K562 (cell line): ENCODE measurements at regions not wholly inside any gene's neighbourhood (a gene's known extent, or its start where the extent isn't known, plus 50 kb on each side); places are given as distances from the start of the nearest gene placed in this dataset.

Experiments used
- ATAC-seq: fragments of 200-7000 bp; cut with Tn5 transposase; 3 replicates; pipeline ENCODE4 v1.9.1; 2020; ENCODE audit warnings: moderate library complexity
- BruUV-seq: library from RNA; stranded (reverse); fragments of 400-500 nt; replicated peaks from 2 replicates; lab custom pipeline; 2021; lab: Mats Ljungman, UMichigan
- CTCF ChIA-PET: fragments of 300-600 bp; formaldehyde crosslinking; extraction: SDS; loops from one replicate; lab custom pipeline; 2021; ENCODE audit warnings: low intra/inter-chr PET ratio; lab: Yijun Ruan, JAX
- POLR2A ChIA-PET: fragments of 300-600, 350-650 bp; sonication (Branson Sonifier 250); formaldehyde crosslinking; extraction: SDS; loops from one replicate; lab custom pipeline; 2021; ENCODE audit warnings: antibody characterized with exemption, inconsistent platforms; lab: Yijun Ruan, JAX
- DNase-seq, 4 experiments: peaks; one replicate each; pipeline versions ENCODE4 v3.0.0 to v3.0.0-alpha.2; 2011 to 2018; ENCODE audit warnings: low spot score in 3 of 4, mixed read lengths in 3 of 4; ENCODE audit errors: extremely low read depth in 1 of 4
- FAIRE-seq: peaks from 2 replicates; lab custom pipeline; 2011; peaks lifted over from hg19 to GRCh38; lab: Jason Lieb, UNC
- H2AFZ ChIP-seq: 2 replicates; pipeline ENCODE4 v1.6.0; 2011; ENCODE audit warnings: low read depth, low read length, control low read depth, inconsistent platforms
- H3K27ac ChIP-seq: fragments of 200-600 bp; 3 replicates; pipeline ENCODE4 v1.8.0; 2011; ENCODE audit warnings: low read depth, mild to moderate bottlenecking, control low read depth, inconsistent platforms, low read length, moderate library complexity, mixed read lengths; ENCODE audit errors: extremely low read depth
- H3K27me3 ChIP-seq, 2 experiments: fragments of 300-600 bp in 1 of 2; 2 replicates in 1 of 2; 3 replicates in 1 of 2; pipeline versions ENCODE4 v1.6.0 to v1.8.0; 2011; ENCODE audit warnings: inconsistent platforms in 2 of 2, low read length in 2 of 2, mild to moderate bottlenecking in 1 of 2, mixed read lengths in 1 of 2, moderate library complexity in 1 of 2; ENCODE audit not compliant: control insufficient read depth in 2 of 2, insufficient read depth in 2 of 2
- H3K36me3 ChIP-seq: fragments of 300-600 bp; 3 replicates; pipeline ENCODE4 v1.8.0; 2011; ENCODE audit warnings: mild to moderate bottlenecking, low read length, inconsistent platforms; ENCODE audit not compliant: control insufficient read depth, insufficient read depth
- H3K4me1 ChIP-seq, 2 experiments: fragments of 200-600 bp in 1 of 2; replicated peaks in 1 of 2; 2 replicates in 1 of 2; 3 replicates in 1 of 2; pipeline versions ENCODE4 v1.5.1 to v1.8.0; 2011; ENCODE audit warnings: inconsistent platforms in 2 of 2, low read length in 2 of 2, mild to moderate bottlenecking in 1 of 2, mixed read lengths in 1 of 2, moderate library complexity in 1 of 2; ENCODE audit not compliant: control insufficient read depth in 2 of 2, insufficient read depth in 2 of 2
- H3K4me2 ChIP-seq: 2 replicates; pipeline ENCODE4 v1.6.1; 2011; ENCODE audit warnings: low read length, control low read depth, inconsistent platforms, mixed read lengths; ENCODE audit not compliant: insufficient read depth
- H3K4me3 ChIP-seq: fragments of 200-600 bp; sonication (generic), shearing (Covaris generic); 2 replicates; pipeline ENCODE4 v1.5.1; 2016; ENCODE audit warnings: control low read depth, inconsistent platforms
- H3K79me2 ChIP-seq: fragments of 200-600 bp; 3 replicates; pipeline ENCODE4 v1.8.0; 2011; ENCODE audit warnings: low read length, inconsistent platforms; ENCODE audit not compliant: control insufficient read depth, insufficient read depth
- H3K9ac ChIP-seq, 2 experiments: 2 replicates each; pipeline versions ENCODE4 v1.6.0 to v1.6.1; 2011; ENCODE audit warnings: low read depth in 2 of 2, low read length in 2 of 2, control low read depth in 1 of 2, inconsistent platforms in 1 of 2, mild to moderate bottlenecking in 1 of 2, mixed read lengths in 1 of 2; ENCODE audit not compliant: insufficient read depth in 1 of 2
- H3K9me1 ChIP-seq: one replicate; pipeline ENCODE4 v1.6.0; 2011; ENCODE audit warnings: inconsistent platforms, mild to moderate bottlenecking, low read length, moderate library complexity; ENCODE audit not compliant: control insufficient read depth, insufficient read depth
- H3K9me3 ChIP-seq: replicated peaks from 2 replicates; pipeline ENCODE4 v1.5.1; 2011; ENCODE audit warnings: low read depth, low read length, inconsistent platforms; ENCODE audit not compliant: control insufficient read depth, insufficient read depth
- H4K20me1 ChIP-seq: replicated peaks from 2 replicates; pipeline ENCODE4 v1.6.1; 2011; ENCODE audit warnings: low read length, inconsistent platforms, mixed read lengths; ENCODE audit not compliant: control insufficient read depth, insufficient read depth
- ARID2 ChIP-seq: fragments of 450-650 bp; IDR thresholded peaks from 2 replicates; pipeline ENCODE4 v1.6.1; 2017; ENCODE audit warnings: antibody characterized with exemption, mild to moderate bottlenecking
- CREM ChIP-seq: IDR thresholded peaks from 2 replicates; pipeline ENCODE4 v1.6.1; 2014; ENCODE audit warnings: antibody characterized with exemption, low read depth
- ETV5 ChIP-seq: sonication (generic); formaldehyde crosslinking; IDR thresholded peaks from 2 replicates; pipeline ENCODE4 v1.4.0; 2020; ENCODE audit warnings: low read depth, mild to moderate bottlenecking, missing genetic modification reagents
- IRF9 ChIP-seq: fragments of 450-650 bp; IDR thresholded peaks from 2 replicates; pipeline ENCODE4 v1.6.1; 2016; ENCODE audit warnings: missing biosample characterization, missing genetic modification characterization
- MBD1 ChIP-seq: fragments of 250-450 bp; sonication (Bioruptor Pico); IDR thresholded peaks from 2 replicates; pipeline ENCODE4 v1.8.0; 2022; ENCODE audit warnings: inconsistent platforms
- POLR2A ChIP-seq: fragments of 450-650 bp; conservative IDR thresholded peaks from 2 replicates; pipeline ENCODE4 v1.6.1; 2016
- RFX7 ChIP-seq: fragments of 250-450 bp; sonication (Bioruptor Pico); IDR thresholded peaks from 2 replicates; pipeline ENCODE4 v1.5.1; 2021; ENCODE audit warnings: mild to moderate bottlenecking
- ZEB2 ChIP-seq: fragments of 450-650 bp; IDR thresholded peaks from 2 replicates; pipeline ENCODE4 v1.6.1; 2016
- WGBS: fragments of 100-300 bp; shearing (Covaris generic); methylation state at CpG from one replicate; pipeline ENCODE4 v1.1.6; 2016; ENCODE audit warnings: low coverage, mixed read lengths; ENCODE audit not compliant: insufficient coverage; ENCODE audit errors: missing lambda C conversion rate; 5-methylcytosine and 5-hydroxymethylcytosine counted together
- in situ Hi-C: fragments of 300-500 bp; cut with MboI; formaldehyde crosslinking; loops from 4 replicates; pipeline ENCODE4 v1.15.0; 2018; ENCODE audit warnings: inconsistent platforms, mixed read lengths
- intact Hi-C: fragments of 100-400 bp; cut with micrococcal nuclease; formaldehyde crosslinking; loops from 2 replicates; pipeline ENCODE4 v1.14.2; 2022
- TF ChIP-seq, protein P1 (sequence below): fragments of 450-650 bp; IDR thresholded peaks from 2 replicates; pipeline ENCODE4 v1.7.0; 2016; ENCODE audit warnings: borderline replicate concordance
- TF ChIP-seq, protein P2 (sequence below): sonication (generic); formaldehyde crosslinking; IDR thresholded peaks from 2 replicates; pipeline ENCODE4 v1.8.0; 2022; ENCODE audit warnings: missing genetic modification reagents, mild to moderate bottlenecking, borderline replicate concordance

- ATAC-seq, result no peak
- H3K4me2 ChIP-seq, result no peak overlapping the region
- H4K20me1 ChIP-seq, result no peaks in the 10 kb centered on the region
- no peaks in the 10 kb centered on the region for H3K9me3 ChIP-seq
- no peaks in the 10 kb centered on the region for H3K9me1 ChIP-seq
- H2AFZ ChIP-seq, result no peak overlapping the region
- no peak for FAIRE-seq
- intact Hi-C loops, result no loop called here
- no TSS peak for BruUV-seq
- TF ChIP-seq RFX7 (CRISPR knock-in tag) (no peak), IRF9 (no peak), ARID2 (no peak), POLR2A (no peak), CREM (no peak), MBD1 (CRISPR knock-in tag) (no peak), ZEB2 (no peak), ETV5 (CRISPR knock-in tag) (no peak)
- TF ChIP-seq, protein P1, sequence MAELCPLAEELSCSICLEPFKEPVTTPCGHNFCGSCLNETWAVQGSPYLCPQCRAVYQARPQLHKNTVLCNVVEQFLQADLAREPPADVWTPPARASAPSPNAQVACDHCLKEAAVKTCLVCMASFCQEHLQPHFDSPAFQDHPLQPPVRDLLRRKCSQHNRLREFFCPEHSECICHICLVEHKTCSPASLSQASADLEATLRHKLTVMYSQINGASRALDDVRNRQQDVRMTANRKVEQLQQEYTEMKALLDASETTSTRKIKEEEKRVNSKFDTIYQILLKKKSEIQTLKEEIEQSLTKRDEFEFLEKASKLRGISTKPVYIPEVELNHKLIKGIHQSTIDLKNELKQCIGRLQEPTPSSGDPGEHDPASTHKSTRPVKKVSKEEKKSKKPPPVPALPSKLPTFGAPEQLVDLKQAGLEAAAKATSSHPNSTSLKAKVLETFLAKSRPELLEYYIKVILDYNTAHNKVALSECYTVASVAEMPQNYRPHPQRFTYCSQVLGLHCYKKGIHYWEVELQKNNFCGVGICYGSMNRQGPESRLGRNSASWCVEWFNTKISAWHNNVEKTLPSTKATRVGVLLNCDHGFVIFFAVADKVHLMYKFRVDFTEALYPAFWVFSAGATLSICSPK, result no peak
- TF ChIP-seq, protein P2, sequence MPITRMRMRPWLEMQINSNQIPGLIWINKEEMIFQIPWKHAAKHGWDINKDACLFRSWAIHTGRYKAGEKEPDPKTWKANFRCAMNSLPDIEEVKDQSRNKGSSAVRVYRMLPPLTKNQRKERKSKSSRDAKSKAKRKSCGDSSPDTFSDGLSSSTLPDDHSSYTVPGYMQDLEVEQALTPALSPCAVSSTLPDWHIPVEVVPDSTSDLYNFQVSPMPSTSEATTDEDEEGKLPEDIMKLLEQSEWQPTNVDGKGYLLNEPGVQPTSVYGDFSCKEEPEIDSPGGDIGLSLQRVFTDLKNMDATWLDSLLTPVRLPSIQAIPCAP (CRISPR knock-in tag), result no peak
- H3K36me3 ChIP-seq, result no peaks in the 10 kb centered on the region
- 0% methylated on average over 5 of the region's 5 CpGs for WGBS
- in situ Hi-C loops, result no loop called here
- POLR2A ChIA-PET, result no interaction called here
- H3K27me3 ChIP-seq, result peaks cover 0 to 24% of the 10 kb centered on the region in 2 experiments; a peak in 2 of 5 replicates
- H3K4me1 ChIP-seq, result no peaks in the 10 kb centered on the region
- no peaks in the 10 kb centered on the region for H3K79me2 ChIP-seq
- H3K9ac ChIP-seq, result no peak overlapping the region
- H3K4me3 ChIP-seq, result no peak overlapping the region
- no peak for DNase-seq
- H3K27ac ChIP-seq, result no peak overlapping the region
- CTCF ChIA-PET, result no interaction called here
These were observed 112.1 kb downstream of the ACAA2 start for GRCh38 chr18:49701190-49701589.
